ENCODE measurements at regions not wholly inside any gene's neighbourhood (a gene's known extent, or its start where the extent isn't known, plus 50 kb on each side); places are given as distances from the start of the nearest gene placed in this dataset.

DNA sequence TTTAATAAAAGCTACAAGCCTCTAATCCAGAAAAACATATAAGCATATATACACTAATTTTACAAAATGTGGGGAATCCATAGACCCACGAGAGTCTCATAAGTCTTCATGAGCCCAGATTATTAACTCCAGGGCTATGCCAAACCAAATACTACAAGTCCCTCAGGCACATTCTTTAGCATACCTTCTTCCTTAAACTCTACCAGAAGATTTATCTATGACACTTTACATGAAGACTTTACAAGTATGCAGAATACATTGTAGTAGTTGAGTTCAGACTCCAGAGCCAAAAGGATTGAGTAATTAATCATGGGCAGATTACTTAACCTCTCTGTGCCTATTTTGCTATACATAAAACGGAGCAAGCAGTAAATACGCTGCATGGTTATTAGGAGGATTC lies 793.7 kb upstream of the ADGRL2 start:
- Mint-ChIP-seq H3K27me3 (ENCODE audit: insufficient read depth) (no peaks in the 10 kb centered on the region), H3K4me3 (no peak overlapping the region), H3K27ac (no peak overlapping the region), H3K36me3 (ENCODE audit: low read depth) (no peaks in the 10 kb centered on the region), H3K4me1 (ENCODE audit: low read depth) (no peaks in the 10 kb centered on the region), H3K9me3 (peaks cover 4% of the 10 kb centered on the region; the same call in 1 of the 2 replicates)
- no peak for DNase-seq
- TF ChIP-seq CTCF (IDR thresholded peaks at IDR 0.05): no peak

DNA sequence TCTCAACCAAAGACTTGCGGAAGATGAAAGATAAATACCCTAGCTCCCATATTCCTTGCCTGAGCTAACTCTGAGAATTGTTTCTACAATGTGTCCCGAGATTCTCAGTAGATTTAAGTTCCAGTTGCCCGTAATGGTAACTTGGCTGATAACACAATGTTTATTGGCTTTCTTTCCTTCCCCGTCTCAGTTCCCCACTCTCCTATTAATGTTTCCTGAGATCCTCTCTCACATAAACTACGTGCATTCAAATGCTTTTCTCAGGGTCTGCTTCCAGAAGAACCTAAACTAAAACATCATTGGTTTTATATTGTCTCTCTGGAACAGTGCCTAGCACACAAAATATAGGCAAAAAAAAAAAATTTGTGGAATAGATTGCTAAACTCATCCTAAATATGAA lies 794.2 kb upstream of the ADGRL2 start:
- peaks cover 7% of the 10 kb centered on the region; the same call in 1 of the 2 replicates for H3K9me3 Mint-ChIP-seq
- no peak for DNase-seq

DNA sequence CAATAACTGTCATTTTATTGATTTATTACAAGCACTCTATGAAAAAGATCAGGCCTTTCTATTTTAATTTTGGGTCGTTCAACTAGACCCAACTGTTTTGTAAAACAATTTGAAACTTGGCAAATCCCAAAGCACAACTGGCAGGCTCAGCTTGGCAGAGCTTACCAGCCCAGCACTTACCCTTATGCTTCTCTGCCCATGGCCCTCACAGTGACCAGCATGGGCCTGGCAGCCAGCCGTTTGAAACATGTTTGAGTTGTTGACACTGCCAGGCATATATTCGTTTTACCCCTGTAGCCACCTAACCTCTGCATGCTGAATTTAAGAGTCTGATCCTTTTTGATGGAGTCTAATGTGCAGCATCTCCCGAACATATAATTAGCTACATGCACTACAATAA lies 796.7 kb upstream of the ADGRL2 start:
- Mint-ChIP-seq H3K27me3 (ENCODE audit: insufficient read depth) (no peaks in the 10 kb centered on the region), H3K36me3 (ENCODE audit: low read depth) (no peaks in the 10 kb centered on the region), H3K27ac (no peak overlapping the region), H3K9me3 (peaks cover 5% of the 10 kb centered on the region), H3K4me1 (ENCODE audit: low read depth) (no peaks in the 10 kb centered on the region), H3K4me3 (no peak overlapping the region)
- no peak for DNase-seq
- TF ChIP-seq CTCF (IDR thresholded peaks at IDR 0.05): no peak

More for the DNA sequence above, 794.2 kb upstream of the ADGRL2 start:
- H3K36me3 Mint-ChIP-seq (ENCODE audit: low read depth): no peaks in the 10 kb centered on the region
- no peaks in the 10 kb centered on the region for H3K4me1 Mint-ChIP-seq (ENCODE audit: low read depth)
- H3K27me3 Mint-ChIP-seq (ENCODE audit: insufficient read depth): no peaks in the 10 kb centered on the region
- no peak overlapping the region for H3K4me3 Mint-ChIP-seq
- no peak overlapping the region for H3K27ac Mint-ChIP-seq
- TF ChIP-seq CTCF (IDR thresholded peaks at IDR 0.05): no peak

DNA sequence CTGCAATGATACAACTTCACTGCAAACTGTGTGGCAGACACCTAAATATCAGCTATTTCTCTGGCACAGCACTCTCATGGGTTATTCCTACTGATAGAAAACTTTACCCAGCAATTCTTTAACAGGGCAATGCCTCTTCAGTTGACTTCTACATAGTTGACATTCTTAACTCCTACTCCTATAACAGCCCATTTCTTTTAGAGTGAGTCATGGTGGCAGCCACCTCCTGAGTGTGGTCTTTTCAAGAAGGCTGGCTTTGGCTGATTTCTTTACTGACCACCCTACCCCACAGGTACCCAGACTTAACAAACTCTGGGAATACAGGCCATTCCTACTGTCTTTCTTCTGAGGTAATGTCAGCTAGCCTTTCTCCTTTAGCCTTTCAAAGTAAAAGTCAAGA lies 805.8 kb upstream of the ADGRL2 start:
- Mint-ChIP-seq H3K27me3 (ENCODE audit: insufficient read depth) (no peaks in the 10 kb centered on the region), H3K4me3 (no peak overlapping the region), H3K36me3 (ENCODE audit: low read depth) (no peaks in the 10 kb centered on the region), H3K27ac (no peak overlapping the region), H3K9me3 (peaks cover 9% of the 10 kb centered on the region; the same call in 1 of the 2 replicates), H3K4me1 (ENCODE audit: low read depth) (no peaks in the 10 kb centered on the region)
- no peak for DNase-seq
- no peak for TF ChIP-seq CTCF (IDR thresholded peaks at IDR 0.05)

GRCh38 chr1:80994038-80994437 lies 806.7 kb upstream of the ADGRL2 start:
- Mint-ChIP-seq H3K27ac (no peak overlapping the region), H3K36me3 (ENCODE audit: low read depth) (no peaks in the 10 kb centered on the region)

More at GRCh38 chr1:80994038-80994437, 806.7 kb upstream of the ADGRL2 start:
- TF ChIP-seq CTCF (IDR thresholded peaks at IDR 0.05): no peak
- H3K9me3 Mint-ChIP-seq: peaks cover 13% of the 10 kb centered on the region; the same call in 1 of the 2 replicates
- H3K27me3 Mint-ChIP-seq (ENCODE audit: insufficient read depth): no peaks in the 10 kb centered on the region
- H3K4me3 Mint-ChIP-seq: no peak overlapping the region
- no peak for DNase-seq
- H3K4me1 Mint-ChIP-seq (ENCODE audit: low read depth): no peaks in the 10 kb centered on the region

Data from HFFc6 (cell line).